ENCODE measurements at regions not wholly inside any gene's neighbourhood (a gene's known extent, or its start where the extent isn't known, plus 50 kb on each side); places are given as distances from the start of the nearest gene placed in this dataset.
A peak's percentile ranks its signal among the peaks of the same experiment; 100 is the strongest.

GRCh38 chr6:4314201-4314707 lies 178.9 kb upstream of the ECI2 start:
- Histone ChIP-seq H3K4me1 (peaks cover 0 to 30% (median 7%) of the 10 kb centered on the region in 4 donors), H3K36me3 (no peaks in the 10 kb centered on the region), H3K27me3 (no peaks in the 10 kb centered on the region), H3K4me3 (no peak overlapping the region), H3K9me3 (peaks cover 11 to 26% (median 22%) of the 10 kb centered on the region in 4 donors), H3K27ac (no peak overlapping the region)
- TF ChIP-seq POLR2AphosphoS5 (IDR thresholded peaks at IDR 0.05) (no peak), POLR2A (IDR thresholded peaks at IDR 0.05) (no peak), EP300 (IDR thresholded peaks at IDR 0.05) (no peak)
- TF ChIP-seq, protein P1, sequence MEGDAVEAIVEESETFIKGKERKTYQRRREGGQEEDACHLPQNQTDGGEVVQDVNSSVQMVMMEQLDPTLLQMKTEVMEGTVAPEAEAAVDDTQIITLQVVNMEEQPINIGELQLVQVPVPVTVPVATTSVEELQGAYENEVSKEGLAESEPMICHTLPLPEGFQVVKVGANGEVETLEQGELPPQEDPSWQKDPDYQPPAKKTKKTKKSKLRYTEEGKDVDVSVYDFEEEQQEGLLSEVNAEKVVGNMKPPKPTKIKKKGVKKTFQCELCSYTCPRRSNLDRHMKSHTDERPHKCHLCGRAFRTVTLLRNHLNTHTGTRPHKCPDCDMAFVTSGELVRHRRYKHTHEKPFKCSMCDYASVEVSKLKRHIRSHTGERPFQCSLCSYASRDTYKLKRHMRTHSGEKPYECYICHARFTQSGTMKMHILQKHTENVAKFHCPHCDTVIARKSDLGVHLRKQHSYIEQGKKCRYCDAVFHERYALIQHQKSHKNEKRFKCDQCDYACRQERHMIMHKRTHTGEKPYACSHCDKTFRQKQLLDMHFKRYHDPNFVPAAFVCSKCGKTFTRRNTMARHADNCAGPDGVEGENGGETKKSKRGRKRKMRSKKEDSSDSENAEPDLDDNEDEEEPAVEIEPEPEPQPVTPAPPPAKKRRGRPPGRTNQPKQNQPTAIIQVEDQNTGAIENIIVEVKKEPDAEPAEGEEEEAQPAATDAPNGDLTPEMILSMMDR (IDR thresholded peaks at IDR 0.05) = no peak
- intact Hi-C loops (cut with DNase I; ENCODE audit: low total_unique reads) = no loop called here
- DNase-seq = no peak
- 46 to 67% (median 48%) methylated on average over 2 of the region's 2 CpGs for WGBS, 5 donors

DNA sequence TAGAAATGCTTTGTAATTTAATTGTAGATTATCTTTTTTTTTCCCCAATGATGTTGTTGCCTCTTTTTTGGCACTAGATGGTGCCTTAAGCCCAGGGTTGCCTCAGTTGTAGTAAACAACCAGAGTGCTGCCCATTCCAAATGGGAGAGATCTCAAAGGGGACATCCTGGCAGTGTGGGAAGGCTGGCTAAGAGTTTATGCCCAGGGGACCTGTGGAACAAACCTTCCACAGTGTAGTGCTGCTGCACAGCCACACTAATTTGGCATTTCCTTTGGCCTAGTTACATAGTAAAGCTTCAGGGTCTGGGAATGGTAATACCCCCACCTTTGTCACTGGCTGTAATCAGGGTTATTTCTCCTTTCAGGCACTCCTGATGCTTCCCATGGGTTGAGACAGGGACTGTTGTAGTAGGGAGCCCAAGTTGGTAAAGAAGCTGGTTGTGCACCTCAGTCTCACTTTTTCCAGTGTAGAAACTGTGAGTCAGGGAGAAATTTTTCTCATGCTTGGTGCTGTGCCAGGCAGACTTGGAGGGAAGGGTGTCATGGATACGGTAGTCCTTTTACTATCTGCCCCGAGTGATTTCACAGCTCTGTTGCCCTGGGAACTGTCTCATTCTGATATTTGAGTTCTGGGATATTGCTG lies 177.8 kb upstream of the ECI2 start:
- intact Hi-C loops (cut with DNase I; ENCODE audit: low total_unique reads) = no loop called here
- TF ChIP-seq, protein P1 (IDR thresholded peaks at IDR 0.05) = peak in 1 of 7 experiments; percentile 20
- no peak for TF ChIP-seq POLR2AphosphoS5 (IDR thresholded peaks at IDR 0.05)
- DNase-seq = peak in 1 of 2 donors; percentile 22
- 0 to 25% (median 18%) methylated on average over 2 of the region's 2 CpGs for WGBS, 5 donors
- Histone ChIP-seq H3K4me1 (peaks cover 0 to 19% (median 7%) of the 10 kb centered on the region in 4 donors), H3K27me3 (no peaks in the 10 kb centered on the region), H3K4me3 (no peak overlapping the region), H3K36me3 (no peaks in the 10 kb centered on the region), H3K27ac (peak overlapping the region in 4 of 5 donors; percentile 12 to 51 (median 41)), H3K9me3 (peaks cover 11 to 26% (median 22%) of the 10 kb centered on the region in 4 donors)

DNA sequence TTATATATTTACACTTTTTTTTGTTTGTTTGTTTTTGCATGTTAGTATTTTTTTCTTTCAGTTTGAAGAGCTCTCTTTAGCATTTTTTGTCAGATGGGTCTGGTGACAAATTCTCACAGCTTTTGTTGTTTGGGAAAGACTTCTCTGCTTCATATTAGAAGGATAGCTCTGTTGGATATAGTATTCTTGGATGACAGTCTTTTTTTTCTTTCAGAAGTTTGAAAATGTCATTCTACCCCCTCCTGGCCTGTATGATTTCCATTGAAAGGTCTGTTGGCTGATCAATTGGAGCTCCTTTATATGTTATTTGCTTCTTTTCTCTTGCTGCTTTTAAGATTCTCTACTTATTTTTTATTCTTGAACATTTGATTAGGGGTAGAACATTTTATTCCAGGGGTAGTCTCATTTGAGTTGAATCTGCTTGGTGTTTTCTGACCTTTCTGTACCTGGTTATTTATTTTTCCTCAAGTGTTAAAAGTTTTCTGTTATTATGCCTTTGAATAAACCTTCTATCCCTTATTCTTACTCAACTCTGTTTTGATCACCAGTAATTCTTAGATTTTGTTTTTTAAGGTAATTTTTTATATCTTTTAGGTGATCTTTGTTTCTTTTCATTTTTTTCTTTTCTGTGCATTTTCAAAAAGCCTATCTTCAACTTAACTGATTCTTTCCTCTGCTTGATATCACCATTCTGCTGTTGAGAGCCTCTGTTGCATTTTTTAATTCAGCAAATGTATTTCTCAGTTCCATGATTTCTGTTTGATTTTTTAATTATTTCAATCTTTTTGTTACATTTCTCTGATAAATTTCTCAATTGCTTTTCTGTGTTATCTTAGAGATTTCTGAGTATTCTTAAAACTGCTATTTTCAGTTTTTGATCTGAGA lies 176.8 kb upstream of the ECI2 start:
- TF ChIP-seq POLR2AphosphoS5 (IDR thresholded peaks at IDR 0.05) = no peak
- TF ChIP-seq, protein P1 (IDR thresholded peaks at IDR 0.05) = no peak
- no peak for TF ChIP-seq EP300 (IDR thresholded peaks at IDR 0.05)
- TF ChIP-seq POLR2A (IDR thresholded peaks at IDR 0.05) = no peak

DNA sequence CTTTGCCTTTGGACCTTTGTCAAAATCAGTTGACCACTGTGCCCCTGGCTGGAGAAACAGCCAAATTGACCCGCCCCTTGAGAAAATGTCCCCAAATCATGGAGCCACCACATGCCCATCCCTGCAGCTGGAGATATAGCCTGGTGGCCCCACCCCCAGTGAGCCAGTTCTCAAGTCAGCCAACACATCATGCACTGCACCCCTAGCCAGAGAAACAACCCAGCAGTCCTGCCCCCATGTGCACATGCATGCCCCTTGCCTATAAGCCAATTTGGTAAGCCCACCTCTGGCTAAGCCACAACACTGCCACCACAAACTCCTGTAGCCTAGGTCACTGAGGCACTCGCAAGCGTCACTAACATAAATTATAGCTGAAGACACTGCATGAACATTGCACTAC lies 174.2 kb upstream of the ECI2 start:
- DNase-seq = no peak
- H3K36me3 ChIP-seq = no peaks in the 10 kb centered on the region
- TF ChIP-seq POLR2A (IDR thresholded peaks at IDR 0.05) = no peak
- TF ChIP-seq POLR2AphosphoS5 (IDR thresholded peaks at IDR 0.05) = no peak
- TF ChIP-seq EP300 (IDR thresholded peaks at IDR 0.05) = no peak
- TF ChIP-seq, protein P1 (IDR thresholded peaks at IDR 0.05) = no peak
- peaks cover 0 to 7% (median 0%) of the 10 kb centered on the region in 4 donors for H3K4me1 ChIP-seq
- no peak overlapping the region for H3K4me3 ChIP-seq
- peaks cover 11 to 26% (median 22%) of the 10 kb centered on the region in 4 donors for H3K9me3 ChIP-seq
- intact Hi-C loops (cut with DNase I; ENCODE audit: low total_unique reads) = no loop called here
- WGBS, 5 donors = 58 to 80% (median 62%) methylated on average over 3 of the region's 3 CpGs
- no peak overlapping the region for H3K27ac ChIP-seq
- no peaks in the 10 kb centered on the region for H3K27me3 ChIP-seq

More for the DNA sequence above, 176.8 kb upstream of the ECI2 start:
- H3K4me3 ChIP-seq = no peak overlapping the region
- peaks cover 0 to 13% (median 4%) of the 10 kb centered on the region in 4 donors for H3K4me1 ChIP-seq
- no peaks in the 10 kb centered on the region for H3K36me3 ChIP-seq
- no peak for DNase-seq
- no peaks in the 10 kb centered on the region for H3K27me3 ChIP-seq
- intact Hi-C loops (cut with DNase I; ENCODE audit: low total_unique reads) = no loop called here
- no peak overlapping the region for H3K27ac ChIP-seq
- peaks cover 11 to 26% (median 22%) of the 10 kb centered on the region in 4 donors for H3K9me3 ChIP-seq

All from stomach (tissue), 8 donors.